ENCODE measurements at regions not wholly inside any gene's neighbourhood (a gene's known extent, or its start where the extent isn't known, plus 50 kb on each side); places are given as distances from the start of the nearest gene placed in this dataset.

DNA sequence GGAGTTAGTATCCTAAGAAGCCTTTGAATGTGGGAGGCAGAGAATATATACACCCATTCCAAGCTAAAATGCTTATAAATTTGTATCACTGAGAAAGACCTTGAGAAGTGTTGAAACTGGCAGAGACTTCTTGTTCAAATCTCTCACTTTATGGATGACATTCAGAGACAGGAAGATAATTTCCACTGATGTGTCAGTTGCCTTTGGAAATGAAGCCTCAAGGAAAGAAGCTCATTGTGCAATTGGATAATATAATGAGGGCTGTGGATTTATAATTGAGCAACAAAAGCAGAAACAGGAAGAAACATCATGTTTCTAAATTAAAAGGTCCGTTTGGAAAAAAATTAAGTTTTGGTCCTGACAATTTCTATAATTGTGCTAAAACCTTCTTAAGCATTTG, 789.9 kb upstream of the IGFBP3 start:
- TF ChIP-seq EZH2 (IDR thresholded peaks at IDR 0.05), result no peak
- TF ChIP-seq, protein P1, sequence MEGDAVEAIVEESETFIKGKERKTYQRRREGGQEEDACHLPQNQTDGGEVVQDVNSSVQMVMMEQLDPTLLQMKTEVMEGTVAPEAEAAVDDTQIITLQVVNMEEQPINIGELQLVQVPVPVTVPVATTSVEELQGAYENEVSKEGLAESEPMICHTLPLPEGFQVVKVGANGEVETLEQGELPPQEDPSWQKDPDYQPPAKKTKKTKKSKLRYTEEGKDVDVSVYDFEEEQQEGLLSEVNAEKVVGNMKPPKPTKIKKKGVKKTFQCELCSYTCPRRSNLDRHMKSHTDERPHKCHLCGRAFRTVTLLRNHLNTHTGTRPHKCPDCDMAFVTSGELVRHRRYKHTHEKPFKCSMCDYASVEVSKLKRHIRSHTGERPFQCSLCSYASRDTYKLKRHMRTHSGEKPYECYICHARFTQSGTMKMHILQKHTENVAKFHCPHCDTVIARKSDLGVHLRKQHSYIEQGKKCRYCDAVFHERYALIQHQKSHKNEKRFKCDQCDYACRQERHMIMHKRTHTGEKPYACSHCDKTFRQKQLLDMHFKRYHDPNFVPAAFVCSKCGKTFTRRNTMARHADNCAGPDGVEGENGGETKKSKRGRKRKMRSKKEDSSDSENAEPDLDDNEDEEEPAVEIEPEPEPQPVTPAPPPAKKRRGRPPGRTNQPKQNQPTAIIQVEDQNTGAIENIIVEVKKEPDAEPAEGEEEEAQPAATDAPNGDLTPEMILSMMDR (IDR thresholded peaks at IDR 0.05), result no peak
